ENCODE measurements at regions not wholly inside any gene's neighbourhood (a gene's known extent, or its start where the extent isn't known, plus 50 kb on each side); places are given as distances from the start of the nearest gene placed in this dataset.

GRCh38 chr5:38188591-38188990 is 69.8 kb upstream of the EGFLAM start:
- TF ChIP-seq CTCF (IDR thresholded peaks at IDR 0.05): no peak
- no peak for TF ChIP-seq POLR2A (IDR thresholded peaks at IDR 0.05)
